HG03521 (cell line): ENCODE measurements at regions not wholly inside any gene's neighbourhood (a gene's known extent, or its start where the extent isn't known, plus 50 kb on each side); places are given as distances from the start of the nearest gene placed in this dataset.

Experiments used
- ATAC-seq: cut with Tn5 transposase; IDR thresholded peaks from one replicate; pipeline ENCODE4 v1.9.1; 2021; ENCODE audit warnings: mild to moderate bottlenecking, moderate library complexity; ENCODE audit not compliant: unreplicated experiment

DNA sequence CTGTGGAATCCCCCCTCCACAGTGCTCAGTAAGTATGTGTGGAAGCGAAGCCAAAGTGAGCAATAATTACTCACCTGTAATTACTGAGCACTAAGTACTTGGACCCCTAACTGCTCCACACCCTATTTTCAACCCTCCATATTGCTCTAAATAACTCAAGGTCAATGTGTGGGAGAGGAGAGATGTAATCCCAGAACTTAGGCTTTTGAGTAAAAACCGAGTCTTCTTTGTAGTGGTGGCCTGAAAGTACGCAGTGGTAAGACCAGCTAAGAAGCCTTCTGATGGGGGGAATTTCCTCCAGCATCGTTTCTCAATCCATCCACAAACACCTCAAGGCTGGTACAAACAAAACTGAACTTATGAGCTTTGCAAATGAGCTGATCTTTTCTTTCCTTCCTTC, 551.6 kb downstream of the ZEB2 start:
- ATAC-seq = no peak

DNA sequence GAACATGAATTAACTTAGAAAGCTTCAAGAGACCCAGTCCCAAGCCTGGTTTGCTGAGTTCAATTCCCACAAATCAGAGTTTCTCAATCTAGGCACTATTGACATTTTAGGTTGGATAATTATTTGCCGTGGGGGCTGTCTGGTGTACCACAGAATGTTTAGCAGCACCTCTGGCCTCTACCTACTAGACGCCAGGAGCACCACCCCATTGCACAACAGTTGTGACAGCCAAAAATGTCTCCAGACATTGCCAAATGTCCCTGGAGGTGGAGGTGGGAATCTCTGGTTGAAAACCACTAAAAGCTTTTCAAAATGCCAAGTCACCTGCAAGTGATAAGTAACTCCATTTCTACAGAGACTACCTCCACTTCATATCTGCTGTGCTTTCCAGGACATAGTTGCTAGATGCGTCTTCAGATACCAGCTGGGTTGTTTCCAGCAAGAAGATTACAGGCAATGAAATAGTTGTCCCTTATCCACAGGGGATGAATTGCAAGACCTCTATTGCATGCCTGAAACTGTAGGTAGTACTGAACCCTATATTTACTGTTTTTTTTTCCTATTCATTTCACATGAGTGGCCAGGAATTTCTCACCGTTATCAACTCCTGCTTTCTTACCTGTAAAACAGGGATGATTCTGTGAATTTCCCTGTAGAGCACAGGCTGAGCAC, 554.3 kb downstream of the ZEB2 start:
- ATAC-seq = no peak

DNA sequence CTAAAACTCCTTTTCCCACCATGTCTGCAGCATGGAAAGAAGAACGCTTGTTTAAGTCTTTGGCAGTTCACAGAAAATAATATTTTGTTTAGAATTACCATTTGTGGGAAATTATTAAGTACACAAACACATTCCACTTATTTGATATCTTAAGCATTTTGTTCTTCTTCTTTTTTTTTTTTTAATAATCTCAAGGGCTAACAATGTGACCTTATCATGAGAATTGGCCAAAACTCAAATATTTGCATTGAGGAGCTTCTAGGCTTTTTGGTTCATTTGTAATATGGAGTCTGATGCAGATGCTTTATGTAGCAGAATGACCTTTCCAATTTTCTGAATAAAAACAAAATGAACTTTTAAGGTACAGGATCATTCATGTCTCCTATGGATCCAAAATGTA, 555.0 kb downstream of the ZEB2 start:
- no peak for ATAC-seq

DNA sequence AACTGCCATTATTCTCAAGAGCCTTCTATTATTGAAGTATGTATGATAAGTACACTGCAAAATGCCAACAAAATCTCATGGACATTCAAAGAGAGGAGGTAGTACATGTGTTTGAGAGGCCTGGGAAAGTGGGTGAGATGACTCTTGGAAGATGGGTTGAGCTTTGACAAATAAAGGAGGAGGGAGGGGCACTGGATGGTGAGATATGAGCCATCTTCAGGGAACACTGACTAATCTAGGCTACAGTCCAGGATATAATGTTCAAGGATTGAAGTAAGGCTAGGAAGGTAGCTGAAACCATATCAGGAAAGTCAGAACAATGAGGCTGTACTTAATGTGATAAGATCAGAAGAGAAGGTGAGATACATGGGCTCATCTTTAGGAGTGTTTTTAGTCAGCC, 559.7 kb downstream of the ZEB2 start:
- ATAC-seq = no peak

DNA sequence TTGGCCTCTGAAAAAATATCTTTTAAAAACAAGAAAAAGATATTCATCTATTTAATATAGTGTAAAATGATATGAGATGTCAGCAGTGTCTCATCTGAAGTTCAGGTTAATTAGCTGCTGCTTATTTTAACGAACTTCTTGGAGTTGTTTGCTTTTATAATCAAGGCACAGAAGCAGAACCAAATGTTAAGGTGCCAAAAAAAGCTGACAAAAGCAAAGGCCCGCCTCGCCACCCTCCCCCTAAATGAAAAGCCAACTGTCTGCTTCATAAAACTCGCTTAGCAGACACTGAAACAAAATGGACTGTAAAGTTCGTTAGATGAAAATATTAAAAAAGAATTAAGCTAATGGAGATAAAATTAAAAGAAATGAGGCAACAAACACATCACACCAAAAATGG, 562.6 kb downstream of the ZEB2 start:
- no peak for ATAC-seq

DNA sequence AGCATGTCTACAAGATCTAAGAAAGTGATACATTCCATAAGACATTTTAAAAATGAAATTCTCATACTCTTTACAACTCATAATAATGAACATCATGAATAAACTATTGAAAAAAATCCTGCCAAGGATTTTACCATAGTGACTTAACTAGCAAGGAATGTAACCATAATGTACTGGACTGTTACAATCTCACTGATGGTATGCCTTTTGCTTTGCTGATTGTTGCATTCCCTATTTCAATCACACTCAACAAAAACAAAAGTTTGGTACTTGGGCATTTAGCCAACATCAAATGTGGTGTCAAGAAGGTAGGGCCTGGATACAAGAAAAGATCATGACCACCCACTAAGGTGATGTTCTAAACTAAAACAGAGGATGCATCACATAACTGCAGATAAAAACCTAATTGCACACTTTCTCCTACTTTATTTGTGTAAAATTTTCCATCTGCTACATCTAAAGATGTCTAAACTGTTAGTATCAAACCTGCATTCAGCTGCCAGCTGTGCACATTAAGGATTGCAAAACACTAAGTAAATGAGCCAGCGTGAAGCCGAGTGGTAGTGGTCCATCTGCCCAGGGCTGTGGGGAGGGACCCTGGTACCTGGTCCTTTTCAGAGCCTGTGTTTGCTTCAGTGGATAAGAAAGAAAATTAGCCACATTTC, 564.4 kb downstream of the ZEB2 start:
- no peak for ATAC-seq

DNA sequence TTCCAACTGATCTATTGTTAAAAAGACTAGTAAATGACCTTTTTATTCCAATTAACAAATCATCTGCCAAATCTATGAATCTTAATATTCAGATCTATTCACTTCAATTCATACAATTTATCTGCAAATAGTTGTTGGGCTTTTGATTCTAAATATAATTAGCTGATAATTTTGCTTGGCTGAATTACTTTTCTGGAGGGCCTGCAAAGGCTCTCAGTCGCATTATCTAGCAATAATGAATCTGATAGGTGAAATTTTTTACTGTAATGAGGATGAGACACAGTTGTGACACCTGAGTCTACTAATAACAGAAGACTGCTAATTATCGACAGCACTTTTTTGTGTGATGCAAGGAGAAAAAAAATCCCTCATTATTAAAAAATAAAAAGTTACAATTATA, 565.1 kb downstream of the ZEB2 start:
- ATAC-seq = no peak

DNA sequence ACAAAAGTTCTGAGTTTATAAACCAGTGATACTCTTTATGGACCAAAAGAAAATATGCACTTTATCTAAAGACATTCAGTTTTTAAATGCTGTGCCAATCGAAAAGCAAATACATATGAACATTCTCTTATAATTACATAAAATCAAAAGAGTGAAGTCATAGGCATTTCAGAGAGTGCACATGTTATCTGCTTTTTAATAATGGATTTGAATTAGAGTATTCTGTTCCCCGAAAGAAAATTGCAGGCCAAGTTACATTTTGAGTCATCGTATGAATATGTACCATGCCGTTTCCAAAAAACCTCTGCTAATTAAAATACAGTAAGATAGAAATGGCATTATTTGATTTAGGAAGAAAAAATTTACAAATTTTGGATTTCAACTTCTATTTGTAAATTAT, 565.7 kb downstream of the ZEB2 start:
- no peak for ATAC-seq

DNA sequence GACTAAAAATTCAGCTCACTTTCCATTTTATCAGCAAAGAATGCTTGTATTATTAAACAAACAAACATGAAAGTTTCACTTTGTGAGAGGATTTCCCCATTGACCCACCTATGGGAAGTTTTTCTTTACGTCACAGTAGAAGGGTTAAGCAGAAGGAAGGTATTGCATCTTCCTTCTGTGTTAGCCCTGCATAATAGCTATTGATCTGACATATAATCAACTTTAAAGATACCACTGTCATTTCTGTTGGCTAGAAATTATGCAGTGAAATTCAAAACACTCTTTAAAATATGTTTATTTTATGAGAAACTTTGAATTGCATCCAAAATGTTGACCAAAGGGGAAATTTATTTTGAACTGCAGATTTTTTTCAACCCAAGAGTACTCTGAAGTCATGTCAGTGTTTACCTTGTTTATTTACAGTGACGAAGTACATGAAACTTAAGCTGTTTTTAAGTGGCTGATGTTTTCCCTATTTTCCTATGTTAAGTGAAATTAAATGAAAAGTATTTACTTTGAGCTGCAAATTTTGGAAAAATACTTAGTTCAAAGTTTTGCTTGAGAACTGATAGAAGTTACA, 566.4 kb downstream of the ZEB2 start:
- ATAC-seq = no peak

DNA sequence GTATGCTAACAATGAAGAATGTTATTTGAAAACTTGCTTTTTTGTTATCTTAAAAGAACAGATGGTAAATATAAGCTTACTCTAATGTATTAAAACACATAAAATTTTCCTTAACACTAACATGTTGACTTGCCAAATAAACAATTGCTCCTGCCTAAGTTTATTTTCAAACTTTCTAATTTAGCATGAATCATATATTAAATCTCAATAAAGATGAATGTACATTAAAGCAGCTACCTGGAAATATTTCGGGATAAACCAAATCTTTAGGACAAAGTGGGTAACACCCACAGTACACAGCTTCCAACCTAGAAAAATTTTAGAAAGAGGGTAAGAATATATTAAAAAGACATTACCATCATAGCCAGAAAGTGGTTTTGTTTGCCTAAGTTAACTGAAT, 567.4 kb downstream of the ZEB2 start:
- ATAC-seq = no peak

DNA sequence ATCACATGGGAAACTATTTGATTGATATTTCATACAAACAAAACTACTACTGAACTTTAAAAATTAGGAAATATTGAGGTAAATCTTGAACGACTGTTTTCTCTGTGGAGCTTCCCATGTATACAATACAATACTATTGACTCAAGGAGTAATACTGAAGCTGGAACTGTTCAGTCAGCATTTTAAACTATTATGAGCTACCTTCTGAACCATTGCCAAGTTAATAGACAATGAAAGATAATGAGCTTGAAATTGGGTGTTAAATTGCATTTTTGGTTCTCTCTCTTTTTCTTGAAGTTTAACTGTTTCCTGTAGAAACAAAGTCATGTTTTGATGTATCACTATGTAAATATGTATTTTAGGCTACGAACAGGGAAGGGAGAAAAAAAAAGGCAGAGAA, 569.2 kb downstream of the ZEB2 start:
- ATAC-seq = no peak

DNA sequence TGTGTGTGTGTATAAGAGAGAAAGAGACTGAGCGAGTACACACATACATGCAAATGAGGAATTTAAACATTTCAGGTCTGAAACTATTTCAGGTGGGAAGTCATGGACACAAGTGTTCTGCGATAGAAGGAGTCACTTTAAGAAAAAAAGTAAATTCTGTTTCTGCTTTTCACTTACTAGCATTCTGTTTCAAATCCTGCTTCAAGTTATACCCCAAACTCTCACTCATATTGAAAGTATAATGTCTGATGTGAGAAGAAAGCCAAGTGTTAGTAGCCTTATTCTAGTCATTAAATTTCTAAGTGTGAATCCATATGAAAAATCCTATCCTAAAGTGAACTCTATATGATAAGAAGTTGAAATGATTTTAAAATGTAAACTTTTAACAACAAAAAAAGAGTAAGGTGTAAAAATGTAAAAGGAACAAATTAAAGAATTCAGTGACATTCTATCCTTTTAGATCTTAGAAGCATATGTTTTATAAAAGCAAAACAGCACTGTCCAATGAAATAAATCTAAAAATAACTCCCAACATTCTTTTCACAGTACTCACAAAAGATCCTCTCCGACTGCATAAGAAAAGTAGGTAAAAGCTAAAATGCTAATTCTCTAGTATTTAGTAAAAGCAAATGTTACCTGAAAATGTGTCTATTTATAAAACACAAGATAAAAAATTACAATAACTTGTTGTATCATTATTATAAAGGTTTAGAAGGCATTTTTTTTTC, 570.6 kb downstream of the ZEB2 start:
- ATAC-seq = no peak

DNA sequence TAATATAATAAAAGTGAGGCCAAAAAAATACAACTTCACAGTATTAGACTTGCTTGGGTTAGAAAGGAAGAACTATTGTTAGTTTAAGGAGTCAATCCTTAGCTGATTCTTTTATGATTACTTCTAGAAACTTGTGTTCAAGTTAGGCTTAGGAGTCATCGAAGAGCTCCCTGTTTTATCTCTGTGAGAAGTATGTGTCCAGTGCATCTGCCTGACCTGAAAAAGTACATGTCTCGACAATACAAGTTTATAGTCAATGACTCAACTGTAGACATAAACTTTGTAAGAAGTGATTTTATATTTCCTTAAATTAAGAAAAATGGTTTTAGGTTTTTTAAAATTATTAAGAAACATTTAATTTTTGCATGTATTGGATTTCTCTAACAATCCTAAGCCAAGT, 571.2 kb downstream of the ZEB2 start:
- ATAC-seq = no peak

DNA sequence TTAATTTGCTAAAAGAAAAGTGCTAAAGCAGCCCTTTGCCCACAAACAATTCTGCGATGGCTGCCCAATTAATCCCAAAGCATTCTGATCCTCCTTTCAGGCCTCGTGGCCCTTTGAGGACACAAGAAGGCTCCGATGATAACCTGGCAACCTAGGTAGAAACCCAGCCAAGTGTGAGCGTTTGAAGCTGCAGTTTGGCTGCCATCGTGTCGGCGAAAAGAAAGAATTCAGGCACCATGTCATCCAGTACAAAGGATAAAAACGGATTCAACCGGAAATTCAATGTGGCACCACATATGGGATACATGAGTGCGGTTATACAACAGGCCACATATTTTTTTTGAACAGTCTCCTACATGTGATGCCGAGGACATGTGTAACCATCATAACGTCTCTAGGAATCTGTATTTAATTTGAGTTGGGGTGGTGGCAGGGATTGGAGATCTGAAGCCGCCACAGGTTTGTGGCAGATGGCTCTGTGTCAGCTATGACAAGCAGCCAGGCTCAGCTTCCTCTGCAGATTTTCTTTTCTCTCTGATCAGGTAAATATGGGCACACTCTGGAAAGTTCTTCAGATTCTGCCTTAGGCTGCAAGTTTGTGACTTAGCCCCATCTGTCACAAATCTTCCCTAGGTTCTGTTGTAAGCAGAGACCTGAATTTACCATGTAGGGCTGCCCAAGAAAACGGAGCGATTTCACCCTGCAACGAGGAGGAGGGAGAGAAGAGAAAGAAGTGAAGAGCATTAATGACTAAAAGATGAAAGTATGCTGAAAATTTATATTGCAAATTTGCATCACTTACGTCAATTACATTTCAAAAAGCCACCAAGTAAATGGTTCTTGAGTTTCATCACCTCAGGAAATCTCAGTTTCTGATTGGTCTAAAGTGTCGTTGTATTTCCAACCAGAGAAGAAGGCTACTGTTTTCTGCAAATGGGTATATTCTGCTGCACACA, 573.2 kb downstream of the ZEB2 start:
- no peak for ATAC-seq

DNA sequence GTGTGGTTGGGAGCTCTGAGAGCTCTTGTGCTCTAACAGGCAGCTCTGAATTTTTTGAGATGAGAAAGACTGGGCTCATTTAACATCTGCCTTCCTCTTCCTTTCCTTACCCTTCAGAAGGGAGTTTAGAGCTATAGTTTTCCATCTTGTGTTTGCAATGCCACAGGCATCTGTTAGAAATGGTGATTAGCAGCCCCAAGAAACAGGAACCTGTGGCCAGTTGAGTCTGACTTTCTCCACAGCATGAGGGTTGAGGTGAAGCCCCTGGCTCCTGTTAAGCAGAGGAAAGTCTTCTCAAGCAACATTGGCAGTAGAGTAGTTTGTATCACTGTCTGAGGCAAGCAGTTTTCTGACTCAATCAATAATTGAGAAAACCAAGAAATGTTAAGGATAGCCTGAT, 577.4 kb downstream of the ZEB2 start:
- no peak for ATAC-seq

DNA sequence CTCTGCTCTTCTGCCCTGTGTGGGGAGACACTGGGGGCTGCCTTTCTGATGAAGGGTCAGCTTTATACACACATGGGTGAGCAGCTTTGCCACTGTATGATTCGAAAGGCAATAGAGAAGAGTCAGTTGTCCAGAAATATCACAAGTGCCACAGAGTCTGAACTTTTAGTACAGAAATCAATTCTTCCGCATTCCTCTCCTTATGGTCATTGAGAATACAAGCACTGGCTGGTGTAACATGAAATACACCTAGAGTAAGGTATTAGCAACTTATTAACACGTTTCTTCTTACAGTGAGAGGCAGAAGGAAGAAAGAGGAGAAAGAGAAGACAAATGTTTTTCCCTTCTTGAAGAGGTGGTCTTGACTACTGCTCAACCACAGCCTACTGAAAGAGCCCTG, 579.2 kb downstream of the ZEB2 start:
- no peak for ATAC-seq

DNA sequence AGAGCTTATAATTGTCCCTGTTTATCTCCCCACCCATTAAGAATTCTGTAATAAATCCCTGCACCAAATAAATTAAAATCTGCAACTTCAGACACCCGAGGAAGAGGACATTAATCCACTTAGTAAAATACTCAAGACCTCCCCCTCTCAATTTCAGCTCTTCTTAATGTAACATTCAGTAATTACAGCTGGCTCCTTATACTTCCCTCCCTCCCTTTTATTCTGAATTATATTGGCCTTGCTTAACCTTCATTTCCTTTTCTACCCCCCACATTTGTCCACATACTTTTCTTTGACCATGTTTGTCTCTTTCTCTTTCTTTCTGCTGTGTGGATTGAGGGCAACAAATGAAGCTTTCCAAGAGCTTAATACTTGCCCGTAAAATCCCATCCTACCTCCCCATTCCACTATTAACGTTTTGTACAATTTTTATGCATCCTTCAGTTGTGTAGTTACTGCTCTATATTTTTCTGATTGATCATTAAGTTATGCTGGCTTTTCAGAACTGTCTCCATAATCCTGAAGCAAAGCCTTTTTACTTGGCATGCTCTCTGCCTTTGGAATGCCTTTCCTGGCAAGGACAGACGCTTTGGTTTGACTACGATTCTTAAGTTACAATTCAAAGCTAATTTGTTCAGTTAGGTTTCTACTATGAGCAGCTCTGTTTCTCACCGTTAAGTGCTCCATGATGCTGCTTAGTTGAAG, 580.1 kb downstream of the ZEB2 start:
- ATAC-seq = no peak

DNA sequence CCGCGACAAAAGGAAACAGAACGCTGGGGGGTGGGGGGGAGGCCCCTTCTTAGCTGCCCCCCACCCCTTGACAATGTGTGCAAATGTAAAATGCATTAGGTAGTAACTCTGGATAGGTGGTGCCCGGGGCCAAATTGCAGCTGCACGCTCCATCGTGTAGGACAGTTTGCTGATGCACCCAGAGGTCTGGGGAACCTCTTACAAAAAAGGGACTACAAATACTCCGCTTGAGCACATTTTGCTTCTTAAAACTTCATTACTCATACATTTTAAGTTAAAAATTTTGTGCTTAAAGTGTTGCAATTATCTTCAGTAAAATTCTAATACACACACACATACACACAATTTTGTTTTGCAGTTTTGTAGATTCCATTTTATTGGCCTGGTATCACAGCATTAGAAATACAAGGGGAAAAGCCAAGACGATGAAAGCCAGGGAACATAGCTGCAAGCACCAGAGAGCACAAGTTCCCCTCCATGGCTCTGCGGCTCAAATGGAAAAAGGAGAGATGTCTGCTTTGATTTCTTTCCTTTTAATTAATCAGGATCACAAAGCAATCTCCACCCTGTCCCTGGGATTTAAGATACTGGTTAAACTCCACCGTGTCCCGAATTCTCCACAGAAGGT, 582.1 kb downstream of the ZEB2 start:
- ATAC-seq = peak; percentile 2

DNA sequence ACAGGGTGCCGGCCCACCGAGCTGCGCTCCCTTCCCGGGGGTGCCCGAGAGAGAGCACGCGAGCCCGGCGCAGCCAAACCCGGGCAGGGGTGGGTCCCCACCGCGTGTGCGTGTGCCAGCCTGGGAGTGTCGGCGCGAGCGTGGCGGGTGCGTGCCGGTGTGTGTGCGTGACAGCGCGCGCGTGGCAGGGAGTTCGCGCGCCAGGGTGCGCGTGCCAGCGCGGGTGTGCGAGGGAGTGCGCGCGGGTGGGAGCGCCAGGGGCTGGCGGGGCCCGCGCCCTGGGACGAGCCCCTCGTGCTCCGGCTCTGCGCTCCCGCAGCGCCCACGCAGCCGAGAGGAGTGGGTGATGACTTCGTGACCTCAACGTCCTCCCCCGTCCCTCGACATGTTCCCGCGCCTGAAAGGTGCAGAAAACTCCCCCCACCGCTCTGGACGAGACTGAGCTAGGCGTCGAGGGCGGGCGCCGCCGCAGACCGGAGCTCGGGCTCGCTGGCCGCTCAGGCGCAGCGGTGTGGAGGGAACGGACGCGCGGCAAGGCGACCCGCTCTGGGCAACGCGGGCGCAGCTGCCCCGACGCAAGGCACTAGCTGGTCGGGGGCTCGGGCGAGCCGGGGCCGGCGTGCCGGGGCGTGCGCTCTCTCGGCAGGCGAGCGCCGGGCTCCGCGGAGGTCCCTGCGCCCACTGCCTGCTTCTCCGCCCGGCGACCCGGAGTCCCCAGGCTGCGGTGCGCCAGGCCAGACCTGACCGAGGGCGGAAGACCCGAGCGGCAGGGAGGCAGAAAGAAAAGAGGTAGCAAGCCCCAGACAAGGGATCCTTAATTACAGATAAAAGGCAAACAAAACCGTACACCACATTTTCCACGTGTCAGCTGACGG, 582.8 kb downstream of the ZEB2 start:
- ATAC-seq = peak; percentile 63
